NCI-H1694 (cell line): ENCODE measurements at regions not wholly inside any gene's neighbourhood (a gene's known extent, or its start where the extent isn't known, plus 50 kb on each side); places are given as distances from the start of the nearest gene placed in this dataset.
"Not testable (repeated sequence)": the region's sequence is repeated elsewhere in the genome, so short reads cannot be mapped to it uniquely, and the experiment has no call there.

ENCODE experiments used
- DNase-seq: peaks from one replicate; lab custom pipeline; 2025; lab: John Stamatoyannopoulos, UW

DNA sequence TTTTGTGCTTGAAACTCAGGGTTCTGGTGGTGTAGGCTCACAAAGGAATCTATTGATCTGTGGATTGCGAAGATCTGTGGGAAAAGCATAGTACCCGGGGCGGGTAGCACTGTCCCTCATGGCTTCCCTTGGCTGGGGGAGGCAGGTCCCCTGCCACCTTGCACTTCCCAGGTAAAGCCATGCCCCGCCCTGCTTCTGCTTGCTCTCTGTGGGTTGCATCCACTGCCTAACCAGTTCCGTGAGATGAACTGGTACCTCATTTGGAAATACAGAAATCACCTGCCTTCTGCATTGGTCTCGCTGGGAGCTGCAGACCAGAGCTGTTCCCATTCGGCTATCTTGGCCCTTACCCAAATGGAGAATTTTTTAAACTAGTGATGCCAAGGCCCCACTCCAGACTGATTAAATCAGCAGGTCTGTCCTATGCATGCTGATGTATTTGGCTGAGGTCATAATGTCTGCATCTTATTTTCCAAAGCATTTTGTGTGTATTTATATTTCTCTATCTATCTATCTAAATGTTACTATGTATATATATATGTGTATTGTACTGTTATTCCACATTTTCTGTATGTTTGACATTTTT is 65.5 kb upstream of the SLC7A14 start:
- no peak for DNase-seq

DNA sequence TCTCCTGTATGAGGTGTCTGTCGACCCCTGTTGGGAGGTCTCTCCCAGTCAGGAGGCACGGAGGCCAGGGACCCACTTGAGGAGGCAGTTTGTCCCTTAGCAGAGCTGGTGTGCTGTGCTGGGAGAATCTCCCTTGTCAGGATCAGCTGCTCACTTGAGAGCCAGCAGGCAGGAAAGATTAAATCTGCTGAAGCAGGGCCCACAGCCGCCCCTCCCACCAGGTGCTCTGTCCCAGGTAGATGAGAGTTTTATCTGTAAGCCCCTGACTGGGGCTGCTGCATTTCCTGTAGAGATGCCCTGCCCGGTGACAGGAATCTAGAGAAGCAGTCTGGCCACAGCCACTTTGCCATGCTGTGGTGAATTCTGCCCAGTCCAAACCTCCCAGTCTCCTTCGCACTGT is 64.7 kb upstream of the SLC7A14 start:
- not testable (repeated sequence) for DNase-seq

- DNase-seq, result no peak
These were observed 58.8 kb upstream of the SLC7A14 start for GRCh38 chr3:170644711-170645110.

GRCh38 chr3:170643831-170644230 is 58.0 kb upstream of the SLC7A14 start:
- DNase-seq, result no peak

DNA sequence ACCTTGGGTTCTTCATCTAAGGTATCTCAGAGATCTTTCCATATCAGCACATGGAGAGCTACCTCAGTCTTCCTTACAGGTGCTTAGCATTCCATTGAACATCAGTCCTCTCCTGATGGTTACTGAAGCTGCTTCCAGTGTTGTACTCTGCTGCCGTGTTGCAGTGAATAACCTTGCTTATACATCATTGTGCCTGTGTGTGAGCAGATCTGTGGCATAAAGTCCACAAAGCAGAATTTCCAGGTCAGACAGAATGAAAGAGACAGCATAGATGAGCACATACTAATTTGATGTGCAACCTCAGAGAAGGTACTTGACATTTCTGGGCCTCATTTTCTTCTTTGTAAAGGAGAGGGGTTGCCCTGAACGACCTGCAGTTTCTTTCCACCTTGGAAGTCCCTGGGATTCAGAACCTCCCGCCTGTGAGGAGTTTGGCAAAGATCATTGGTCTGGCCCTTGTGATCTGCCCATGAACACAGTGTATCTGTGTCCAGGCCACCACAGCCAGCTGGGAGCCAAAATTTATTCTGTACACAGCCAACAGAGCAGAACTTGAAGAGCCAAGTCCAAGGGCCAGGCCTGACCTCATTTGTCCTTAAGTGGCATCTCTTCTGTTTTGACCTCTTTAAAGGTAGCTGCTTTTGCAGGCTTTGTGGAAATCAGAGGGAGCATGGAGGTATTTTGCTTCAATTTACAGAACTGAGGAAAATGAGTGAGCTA is 57.2 kb upstream of the SLC7A14 start:
- no peak for DNase-seq

DNA sequence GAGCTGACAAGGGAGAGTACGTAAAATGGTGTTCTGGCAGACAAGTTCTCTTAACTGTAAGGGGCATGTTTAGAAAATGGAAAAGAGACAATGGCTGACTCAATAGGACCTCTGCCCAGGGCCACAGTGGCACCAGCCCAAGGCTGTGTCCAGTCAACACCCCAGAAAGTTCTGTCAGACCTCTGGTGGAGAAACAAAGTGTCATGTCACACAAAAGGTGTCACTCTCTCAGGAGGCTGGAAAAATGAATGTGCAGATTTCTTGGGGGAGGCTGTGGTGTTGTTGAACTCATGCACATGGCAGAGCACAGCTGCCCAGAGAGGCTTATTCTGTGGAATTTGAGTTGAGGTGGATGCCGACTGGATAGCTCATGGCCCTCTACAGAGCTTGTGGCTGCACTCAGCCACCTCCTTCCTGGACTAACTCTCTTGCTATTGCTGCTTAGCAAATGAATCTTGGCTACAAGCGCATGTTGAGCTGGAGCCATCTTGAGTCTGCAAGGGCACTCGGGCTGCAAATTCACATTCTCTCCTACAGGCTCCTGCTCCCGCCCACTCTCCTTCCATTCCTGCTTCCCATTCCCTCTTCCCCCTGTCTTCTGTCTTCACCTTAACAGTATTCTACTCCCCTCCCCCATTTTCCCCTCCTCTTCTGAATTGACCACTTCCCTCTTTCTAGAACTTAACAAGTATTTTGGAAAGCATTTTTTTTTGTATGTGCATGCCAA is 55.8 kb upstream of the SLC7A14 start:
- DNase-seq, result no peak

DNA sequence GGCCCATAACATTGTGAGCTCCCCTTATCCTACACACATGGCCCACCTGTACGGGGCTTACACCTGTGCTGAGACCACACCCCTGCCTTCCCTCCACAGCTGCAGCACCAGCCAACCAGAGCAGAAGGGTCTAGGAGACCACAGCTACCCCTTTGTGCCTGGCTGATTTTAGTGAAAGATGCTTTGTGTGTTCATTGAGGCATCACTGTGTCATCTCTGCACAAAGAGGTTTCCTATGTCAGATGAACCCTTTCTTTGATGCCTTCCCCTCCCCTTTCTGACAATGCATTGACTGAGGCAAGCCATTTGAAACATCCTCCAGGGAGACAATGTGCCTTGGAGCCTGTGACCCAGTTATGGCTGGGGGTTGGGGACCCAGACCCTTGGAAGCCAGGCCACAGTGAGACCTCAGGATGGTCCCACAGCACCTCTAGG is 54.9 kb upstream of the SLC7A14 start:
- DNase-seq, result no peak

GRCh38 chr3:170638988-170639387 is 53.1 kb upstream of the SLC7A14 start:
- DNase-seq, result no peak

DNA sequence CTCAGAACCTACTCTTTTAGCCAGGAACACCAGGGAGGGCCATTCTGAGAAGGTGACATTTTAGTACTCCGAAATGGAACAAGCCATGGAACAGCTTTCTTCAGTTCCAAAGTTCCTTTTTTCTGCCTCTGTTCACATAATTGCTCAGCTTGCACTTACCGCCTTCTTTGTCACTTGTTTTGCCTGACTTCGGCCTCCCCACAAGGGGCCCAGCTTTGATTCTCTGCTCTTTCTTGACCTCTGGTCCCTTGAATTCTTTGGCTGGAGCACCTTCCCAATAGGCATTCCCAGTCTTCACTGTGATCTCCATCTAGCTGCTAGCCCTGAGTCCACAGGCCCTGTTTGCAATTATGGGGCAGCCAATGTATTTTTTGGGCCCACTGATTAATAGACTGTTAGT is 51.4 kb upstream of the SLC7A14 start:
- no peak for DNase-seq

- DNase-seq, result no peak
These were observed 50.6 kb upstream of the SLC7A14 start for GRCh38 chr3:170636400-170636973.
